Heart left ventricle (tissue), 16 donors: ENCODE measurements at regions not wholly inside any gene's neighbourhood (a gene's known extent, or its start where the extent isn't known, plus 50 kb on each side); places are given as distances from the start of the nearest gene placed in this dataset.

Experiments
- ATAC-seq, 4 donors: fragments of 200-7000 bp; cut with Tn5 transposase; one replicate each; pipeline ENCODE4 v1.9.1; 2020 to 2022; ENCODE audit warnings: moderate library complexity in 4 of 4, mild to moderate bottlenecking in 3 of 4, moderate number of reproducible peaks in 1 of 4
- DNase-seq, 5 donors: peaks; one replicate each; pipeline ENCODE4 v3.0.0-alpha.2; 2020
- H3K27ac ChIP-seq, 12 donors: fragments of 200-600 bp; sonication (generic) in 4 of 12; one replicate each; pipeline versions ENCODE4 v1.5.0 to v1.8.0; 2016 to 2022; ENCODE audit warnings: mild to moderate bottlenecking in 2 of 12
- H3K27me3 ChIP-seq, 9 donors: fragments of 200-600 bp; sonication (generic) in 2 of 9; one replicate each; pipeline versions ENCODE4 v1.5.1 to v1.8.0; 2016 to 2022; ENCODE audit warnings: mild to moderate bottlenecking in 3 of 9
- H3K36me3 ChIP-seq, 9 donors: fragments of 200-600 bp; sonication (generic) in 2 of 9; one replicate each; pipeline versions ENCODE4 v1.5.0 to v1.8.0; 2018 to 2022; ENCODE audit warnings: mild to moderate bottlenecking in 2 of 9
- H3K4me1 ChIP-seq, 12 donors: fragments of 200-600 bp; sonication (generic) in 4 of 12; one replicate each; pipeline versions ENCODE4 v1.5.0 to v1.8.0; 2016 to 2022; ENCODE audit warnings: mild to moderate bottlenecking in 3 of 12
- H3K4me3 ChIP-seq, 12 donors: fragments of 200-600 bp; sonication (generic) in 4 of 12; one replicate each; pipeline versions ENCODE4 v1.5.0 to v1.8.0; 2017 to 2022; ENCODE audit warnings: mild to moderate bottlenecking in 9 of 12, moderate library complexity in 4 of 12
- H3K9me3 ChIP-seq, 12 donors: fragments of 200-600 bp; sonication (generic) in 4 of 12; one replicate each; pipeline versions ENCODE4 v1.5.0 to v1.8.0; 2016 to 2022; ENCODE audit warnings: mild to moderate bottlenecking in 1 of 12
- CTCF ChIP-seq, 12 donors: fragments of 200-600 bp; sonication (generic) in 4 of 12; IDR thresholded peaks; one replicate each; pipeline versions ENCODE4 v1.5.0 to v1.8.0; 2018 to 2022; ENCODE audit warnings: antibody characterized with exemption in 12 of 12, mild to moderate bottlenecking in 5 of 12
- POLR2A ChIP-seq, 2 donors: fragments of 450-650 bp; IDR thresholded peaks; one replicate each; pipeline ENCODE4 v1.6.1; 2017; ENCODE audit warnings: antibody characterized with exemption in 2 of 2, mild to moderate bottlenecking in 2 of 2, moderate library complexity in 2 of 2
- WGBS, 4 donors: extraction: QIAGEN DNeasy Blood & Tissue Kit in 2 of 4; methylation state at CpG; one replicate each; pipeline versions ENCODE4 v1.1.5 to v1.1.7; 2013 to 2018; 5-methylcytosine and 5-hydroxymethylcytosine counted together
- intact Hi-C, 10 donors: fragments of 100-400 bp; cut with DNase I; formaldehyde crosslinking; loops; one replicate each; pipeline versions ENCODE4 v1.11.1 to v1.14.2; 2022
- donor health status: ischemic (EF 13 %, LVEDD 7.1; RV severe dilation, severe dysfunction).
- donor health status: healthy with polysubstance abuse.
- donor health status: DM: no; HTN: yes; CAD: no.
- donor health status: DM: no; HTN: no; CAD: no.
- donor health status: ischemic (EF 25% LVEDD 6.9; RV normal size, moderate dysfunction).
- donor health status: ischemic (EF 25% LVEDD 5.7; RV mildly dilated, moderate dysfunction).
- donor health status: healthy.
- donor health status: DM: yes; HTN: yes; CAD: no.
- donor health status: ischemic (EF 35%, LVEDD 5.7; RV mildly dilated, moderate dysfunction).
- donor health status: nonischemic (EF 11% LVEDD 7.7; RV severe dilation, severe dysfunction).
- donor health status: DM: yes; HTN: yes; CAD: no.
- donor health status: PGD.
- donor health status: ischemic (EF 29% LVEDD 5.4; RV normal size, mild dysfunction).
- donor health status: nonischemic (EF 23%, LVEDD 6.1; RV moderate dilation, normal function).

GRCh38 chr4:32991663-32992062, 2271.5 kb downstream of the PCDH7 start:
- intact Hi-C loops: no loop called here
- H3K9me3 ChIP-seq: no peaks in the 10 kb centered on the region
- no peaks in the 10 kb centered on the region for H3K27me3 ChIP-seq
- DNase-seq (no peak), ATAC-seq (no peak)
- H3K4me1 ChIP-seq: no peaks in the 10 kb centered on the region
- TF ChIP-seq POLR2A (IDR thresholded peaks at IDR 0.05) (no peak), CTCF (IDR thresholded peaks at IDR 0.05) (no peak)
- no peaks in the 10 kb centered on the region for H3K36me3 ChIP-seq
- no peak overlapping the region for H3K4me3 ChIP-seq
- 78 to 98% (median 87%) methylated on average over 1 of the region's 1 CpG for WGBS, 4 donors
- H3K27ac ChIP-seq: no peak overlapping the region

- WGBS, 4 donors: 67 to 72% (median 70%) methylated on average over 3 of the region's 3 CpGs
- Histone ChIP-seq H3K36me3 (no peaks in the 10 kb centered on the region), H3K27me3 (no peaks in the 10 kb centered on the region), H3K4me1 (no peaks in the 10 kb centered on the region), H3K4me3 (no peak overlapping the region), H3K27ac (no peak overlapping the region), H3K9me3 (no peaks in the 10 kb centered on the region)
- no peak for DNase-seq
- TF ChIP-seq POLR2A (IDR thresholded peaks at IDR 0.05): no peak
- no peak for TF ChIP-seq CTCF (IDR thresholded peaks at IDR 0.05)
- ATAC-seq: no peak
- intact Hi-C loops: no loop called here
Measured at GRCh38 chr4:32994981-32995881, 2275.1 kb downstream of the PCDH7 start.

- DNase-seq (no peak), ATAC-seq (no peak)
- no peaks in the 10 kb centered on the region for H3K27me3 ChIP-seq
- TF ChIP-seq CTCF (IDR thresholded peaks at IDR 0.05): no peak
- TF ChIP-seq POLR2A (IDR thresholded peaks at IDR 0.05): no peak
- no peaks in the 10 kb centered on the region for H3K4me1 ChIP-seq
- no peaks in the 10 kb centered on the region for H3K9me3 ChIP-seq
- no peak overlapping the region for H3K4me3 ChIP-seq
- H3K27ac ChIP-seq: no peak overlapping the region
- intact Hi-C loops: no loop called here
- H3K36me3 ChIP-seq: no peaks in the 10 kb centered on the region
- WGBS, 4 donors: 70 to 77% (median 76%) methylated on average over 2 of the region's 2 CpGs
Measured at GRCh38 chr4:33013282-33013681, 2293.1 kb downstream of the PCDH7 start.

- WGBS, 4 donors: 83 to 89% (median 86%) methylated on average over 2 of the region's 2 CpGs
- intact Hi-C loops: no loop called here
- H3K4me1 ChIP-seq: no peaks in the 10 kb centered on the region
- TF ChIP-seq POLR2A (IDR thresholded peaks at IDR 0.05) (no peak), CTCF (IDR thresholded peaks at IDR 0.05) (no peak)
- no peak overlapping the region for H3K4me3 ChIP-seq
- DNase-seq: no peak
- no peak for ATAC-seq
- H3K9me3 ChIP-seq: no peaks in the 10 kb centered on the region
- H3K36me3 ChIP-seq: no peaks in the 10 kb centered on the region
- no peaks in the 10 kb centered on the region for H3K27me3 ChIP-seq
- H3K27ac ChIP-seq: no peak overlapping the region
Measured at GRCh38 chr4:33025236-33025635, 2305.1 kb downstream of the PCDH7 start.
